ENCODE measurements at regions not wholly inside any gene's neighbourhood (a gene's known extent, or its start where the extent isn't known, plus 50 kb on each side); places are given as distances from the start of the nearest gene placed in this dataset.

GRCh38 chr5:153080940-153081339 is 409.5 kb upstream of the GRIA1 start:
- no peaks in the 10 kb centered on the region for H3K36me3 ChIP-seq
- TF ChIP-seq, protein P1, sequence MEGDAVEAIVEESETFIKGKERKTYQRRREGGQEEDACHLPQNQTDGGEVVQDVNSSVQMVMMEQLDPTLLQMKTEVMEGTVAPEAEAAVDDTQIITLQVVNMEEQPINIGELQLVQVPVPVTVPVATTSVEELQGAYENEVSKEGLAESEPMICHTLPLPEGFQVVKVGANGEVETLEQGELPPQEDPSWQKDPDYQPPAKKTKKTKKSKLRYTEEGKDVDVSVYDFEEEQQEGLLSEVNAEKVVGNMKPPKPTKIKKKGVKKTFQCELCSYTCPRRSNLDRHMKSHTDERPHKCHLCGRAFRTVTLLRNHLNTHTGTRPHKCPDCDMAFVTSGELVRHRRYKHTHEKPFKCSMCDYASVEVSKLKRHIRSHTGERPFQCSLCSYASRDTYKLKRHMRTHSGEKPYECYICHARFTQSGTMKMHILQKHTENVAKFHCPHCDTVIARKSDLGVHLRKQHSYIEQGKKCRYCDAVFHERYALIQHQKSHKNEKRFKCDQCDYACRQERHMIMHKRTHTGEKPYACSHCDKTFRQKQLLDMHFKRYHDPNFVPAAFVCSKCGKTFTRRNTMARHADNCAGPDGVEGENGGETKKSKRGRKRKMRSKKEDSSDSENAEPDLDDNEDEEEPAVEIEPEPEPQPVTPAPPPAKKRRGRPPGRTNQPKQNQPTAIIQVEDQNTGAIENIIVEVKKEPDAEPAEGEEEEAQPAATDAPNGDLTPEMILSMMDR (IDR thresholded peaks at IDR 0.05; ENCODE audit: low read depth, low read length): no peak
- DNase-seq: no peak

DNA sequence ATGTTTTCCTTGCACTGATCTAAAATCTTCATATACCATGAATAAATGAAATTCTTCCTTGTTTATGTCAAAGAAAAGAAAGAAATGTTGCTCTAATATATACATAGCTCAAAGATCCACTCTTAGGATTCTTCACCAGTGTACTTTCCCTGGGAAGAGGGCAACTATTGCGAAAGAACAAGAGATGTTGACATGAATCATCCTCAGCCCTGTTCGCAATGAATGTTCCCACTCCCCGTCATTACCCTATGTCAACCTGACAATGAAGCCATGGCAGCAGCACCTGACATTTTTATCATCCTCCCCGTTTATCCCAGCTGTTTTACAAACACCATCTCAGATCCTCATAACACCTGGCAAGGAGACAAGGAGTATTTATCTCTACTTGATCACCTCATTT is 409.1 kb upstream of the GRIA1 start:
- Histone ChIP-seq H3K4me3 (ENCODE audit: low read depth, low read length) (no peak overlapping the region), H3K9me3 (no peaks in the 10 kb centered on the region), H3K27me3 (no peaks in the 10 kb centered on the region), H3K4me1 (no peaks in the 10 kb centered on the region), H3K36me3 (no peaks in the 10 kb centered on the region)
- no peak for DNase-seq
- TF ChIP-seq, protein P1 (IDR thresholded peaks at IDR 0.05; ENCODE audit: low read depth, low read length): no peak

More at GRCh38 chr5:153080940-153081339, 409.5 kb upstream of the GRIA1 start:
- no peaks in the 10 kb centered on the region for H3K4me1 ChIP-seq
- no peaks in the 10 kb centered on the region for H3K27me3 ChIP-seq
- no peaks in the 10 kb centered on the region for H3K9me3 ChIP-seq
- no peak overlapping the region for H3K4me3 ChIP-seq (ENCODE audit: low read depth, low read length)

GRCh38 chr5:153084511-153084910 is 406.0 kb upstream of the GRIA1 start:
- H3K4me1 ChIP-seq: no peaks in the 10 kb centered on the region
- TF ChIP-seq, protein P1 (IDR thresholded peaks at IDR 0.05; ENCODE audit: low read depth, low read length): no peak

GRCh38 chr5:153086486-153086885 is 404.0 kb upstream of the GRIA1 start:
- no peaks in the 10 kb centered on the region for H3K27me3 ChIP-seq
- no peaks in the 10 kb centered on the region for H3K36me3 ChIP-seq
- no peak for DNase-seq
- TF ChIP-seq, protein P1 (IDR thresholded peaks at IDR 0.05; ENCODE audit: low read depth, low read length): no peak
- no peak overlapping the region for H3K4me3 ChIP-seq (ENCODE audit: low read depth, low read length)
- no peaks in the 10 kb centered on the region for H3K4me1 ChIP-seq
- H3K9me3 ChIP-seq: no peaks in the 10 kb centered on the region

More at GRCh38 chr5:153084511-153084910, 406.0 kb upstream of the GRIA1 start:
- Histone ChIP-seq H3K36me3 (no peaks in the 10 kb centered on the region), H3K27me3 (no peaks in the 10 kb centered on the region), H3K9me3 (no peaks in the 10 kb centered on the region), H3K4me3 (ENCODE audit: low read depth, low read length) (no peak overlapping the region)
- no peak for DNase-seq

- TF ChIP-seq, protein P1 (IDR thresholded peaks at IDR 0.05; ENCODE audit: low read depth, low read length): no peak
- H3K9me3 ChIP-seq: no peaks in the 10 kb centered on the region
- H3K27me3 ChIP-seq: no peaks in the 10 kb centered on the region
- no peaks in the 10 kb centered on the region for H3K4me1 ChIP-seq
- DNase-seq: no peak
- no peaks in the 10 kb centered on the region for H3K36me3 ChIP-seq
- H3K4me3 ChIP-seq (ENCODE audit: low read depth, low read length): no peak overlapping the region
These were observed 401.9 kb upstream of the GRIA1 start for GRCh38 chr5:153088538-153088937.

- no peaks in the 10 kb centered on the region for H3K36me3 ChIP-seq
- no peak for DNase-seq
- no peaks in the 10 kb centered on the region for H3K27me3 ChIP-seq
- H3K4me3 ChIP-seq (ENCODE audit: low read depth, low read length): no peak overlapping the region
- TF ChIP-seq, protein P1 (IDR thresholded peaks at IDR 0.05; ENCODE audit: low read depth, low read length): no peak
- no peaks in the 10 kb centered on the region; the same call in 1 of the 2 replicates for H3K9me3 ChIP-seq
- H3K4me1 ChIP-seq: no peaks in the 10 kb centered on the region
These were observed 396.1 kb upstream of the GRIA1 start for GRCh38 chr5:153094333-153094732.

Data from BE2C (cell line).